NK-92 (cell line): ENCODE measurements at regions not wholly inside any gene's neighbourhood (a gene's known extent, or its start where the extent isn't known, plus 50 kb on each side); places are given as distances from the start of the nearest gene placed in this dataset.

Experiments used
- DNase-seq: peaks from one replicate; lab custom pipeline; 2025; ENCODE audit not compliant: unreplicated experiment; lab: John Stamatoyannopoulos, UW

GRCh38 chr9:129250786-129251185 is 72.7 kb upstream of the IER5L start:
- DNase-seq: no peak

- DNase-seq: no peak
These were observed 69.5 kb upstream of the IER5L start for GRCh38 chr9:129247285-129248153.

- no peak for DNase-seq
These were observed 67.2 kb upstream of the IER5L start for GRCh38 chr9:129245276-129245675.

DNA sequence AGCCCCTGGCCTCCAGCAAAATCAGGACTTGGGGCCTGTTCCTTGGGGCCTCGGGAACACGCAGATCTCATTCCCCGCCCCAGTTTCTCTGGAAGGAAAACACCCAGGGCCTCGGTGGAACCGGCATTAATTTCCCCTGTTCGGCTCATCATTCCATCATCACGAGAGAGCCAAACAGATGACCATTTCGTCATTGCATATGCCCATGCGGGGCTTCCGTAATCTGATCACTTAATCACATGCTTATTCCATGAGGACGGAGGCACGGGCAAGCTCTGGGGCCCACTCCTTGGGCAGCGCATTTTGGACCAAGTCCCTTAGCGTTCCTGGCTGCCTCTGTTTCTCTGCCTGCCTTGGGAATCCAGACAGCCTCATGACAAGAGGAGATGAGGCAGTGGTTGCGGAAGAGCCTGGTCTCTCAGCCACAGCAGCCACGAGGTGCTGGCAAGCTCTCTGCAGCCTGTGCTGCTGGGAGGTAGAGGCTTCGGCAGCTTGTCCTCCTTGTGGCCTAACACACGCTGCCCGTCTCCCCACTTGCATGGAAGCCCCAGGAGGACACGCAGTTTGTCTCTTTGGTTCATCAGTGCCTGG is 65.0 kb upstream of the IER5L start:
- no peak for DNase-seq

DNA sequence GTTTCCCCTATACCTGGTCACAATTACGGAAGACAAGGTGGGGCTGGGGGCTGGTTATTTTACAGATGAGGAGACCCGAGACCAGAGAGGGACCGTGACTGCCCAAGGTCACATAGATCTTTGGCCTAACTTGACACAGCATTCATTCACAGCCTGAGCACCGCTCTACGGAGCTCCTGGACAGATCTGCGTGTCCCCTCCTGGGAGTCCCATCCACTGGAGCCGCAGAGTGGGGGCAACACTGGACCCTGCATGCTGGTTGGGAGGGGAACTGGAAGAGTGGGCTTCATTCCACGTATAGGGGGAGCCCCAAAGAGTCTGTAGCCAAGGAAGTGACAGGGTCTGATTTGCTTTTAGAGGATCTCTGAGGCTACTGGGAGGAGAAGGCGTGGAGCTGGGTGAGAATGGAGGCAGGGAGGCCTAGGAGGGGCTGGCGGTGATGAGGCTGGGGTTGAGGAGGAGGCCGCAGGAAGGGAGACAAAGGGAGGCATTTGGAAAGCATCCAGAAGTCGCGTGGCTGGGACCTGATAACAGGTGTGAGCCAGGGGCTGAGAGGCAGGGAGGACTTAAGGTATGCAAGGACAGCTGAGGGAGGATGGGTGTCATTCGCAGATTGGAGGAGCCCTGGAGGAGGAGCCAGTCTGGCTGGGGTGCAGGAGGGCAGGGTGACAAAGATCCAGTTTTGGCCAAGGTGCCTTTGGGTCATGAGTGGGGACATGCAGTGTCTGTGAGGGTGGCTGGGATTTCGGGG is 64.3 kb upstream of the IER5L start:
- no peak for DNase-seq

- DNase-seq: no peak
These were observed 63.7 kb upstream of the IER5L start for GRCh38 chr9:129241725-129242124.

DNA sequence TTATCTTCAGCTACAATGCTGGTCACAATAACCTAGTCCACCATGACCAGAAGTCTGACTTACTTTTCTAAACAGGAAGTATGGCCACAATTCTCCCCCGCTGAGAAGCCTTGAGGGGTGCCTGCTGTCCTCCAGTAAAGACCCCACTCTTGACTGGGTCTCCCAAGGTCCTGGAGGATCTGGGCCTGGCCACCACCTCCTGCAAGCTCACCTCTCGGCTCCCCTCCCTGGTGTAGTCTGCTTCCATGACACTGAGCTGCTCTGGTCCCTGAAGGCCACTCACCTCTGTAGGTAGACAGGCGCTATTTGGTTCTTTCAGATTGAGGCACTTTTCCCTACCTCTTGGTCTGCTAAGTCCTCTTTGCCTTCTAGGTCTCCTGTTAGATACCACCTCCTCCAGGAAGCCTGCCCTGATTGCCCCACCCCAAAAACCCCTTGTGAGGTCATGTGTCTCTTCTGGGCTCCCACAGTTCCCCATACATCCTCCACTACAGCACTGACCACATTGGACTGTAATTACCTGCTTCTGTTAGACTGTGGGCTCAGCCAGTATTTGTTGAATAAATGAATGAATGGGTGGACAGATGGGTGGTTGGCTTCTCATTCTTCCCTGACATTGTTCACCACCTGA is 62.6 kb upstream of the IER5L start:
- no peak for DNase-seq

DNA sequence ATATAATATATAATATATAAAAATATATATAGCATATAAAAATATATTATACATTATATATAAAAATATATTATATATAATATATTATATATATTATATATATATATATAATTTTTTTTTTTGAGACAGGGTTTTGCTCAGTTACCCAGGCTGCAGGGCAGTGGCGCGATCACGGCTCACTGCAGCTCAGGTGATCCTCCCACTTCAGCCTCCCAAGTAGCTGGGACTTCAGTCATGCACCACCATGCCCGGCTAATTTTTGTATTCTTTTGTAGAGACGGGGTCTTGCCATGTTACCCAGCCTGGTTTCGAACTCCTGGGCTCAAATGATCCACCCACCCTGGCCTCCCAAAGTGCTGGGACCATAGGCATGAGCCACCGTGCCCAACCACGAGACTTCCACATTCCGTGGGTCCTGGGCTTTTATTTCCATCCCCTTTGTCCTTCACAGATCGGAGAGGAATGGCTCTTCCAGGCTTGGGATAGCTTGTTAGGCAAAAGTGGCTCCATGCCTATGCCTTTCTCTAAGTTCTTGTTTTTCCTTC is 62.0 kb upstream of the IER5L start:
- no peak for DNase-seq

DNA sequence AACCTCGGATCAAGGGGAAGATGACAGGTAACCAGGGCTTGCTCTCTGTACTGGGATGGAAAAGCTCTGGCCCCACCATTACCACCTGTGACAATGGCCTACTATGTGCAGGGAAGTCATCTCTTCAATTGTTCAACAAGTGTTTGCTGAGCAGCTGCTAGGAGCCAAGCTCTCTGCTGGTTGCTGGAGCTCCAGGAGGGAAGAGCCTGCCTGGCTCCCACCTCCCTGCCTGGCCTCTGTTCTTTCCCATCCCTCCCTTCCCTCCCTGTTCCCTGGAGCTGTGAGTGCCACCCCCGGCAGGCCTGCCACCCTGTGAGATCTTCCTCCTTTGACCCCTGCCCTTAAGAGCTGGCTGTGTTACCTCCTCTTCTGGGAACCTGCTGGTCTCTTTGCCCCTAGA is 59.7 kb upstream of the IER5L start:
- no peak for DNase-seq

- no peak for DNase-seq
These were observed 59.1 kb upstream of the IER5L start for GRCh38 chr9:129237164-129237611.

DNA sequence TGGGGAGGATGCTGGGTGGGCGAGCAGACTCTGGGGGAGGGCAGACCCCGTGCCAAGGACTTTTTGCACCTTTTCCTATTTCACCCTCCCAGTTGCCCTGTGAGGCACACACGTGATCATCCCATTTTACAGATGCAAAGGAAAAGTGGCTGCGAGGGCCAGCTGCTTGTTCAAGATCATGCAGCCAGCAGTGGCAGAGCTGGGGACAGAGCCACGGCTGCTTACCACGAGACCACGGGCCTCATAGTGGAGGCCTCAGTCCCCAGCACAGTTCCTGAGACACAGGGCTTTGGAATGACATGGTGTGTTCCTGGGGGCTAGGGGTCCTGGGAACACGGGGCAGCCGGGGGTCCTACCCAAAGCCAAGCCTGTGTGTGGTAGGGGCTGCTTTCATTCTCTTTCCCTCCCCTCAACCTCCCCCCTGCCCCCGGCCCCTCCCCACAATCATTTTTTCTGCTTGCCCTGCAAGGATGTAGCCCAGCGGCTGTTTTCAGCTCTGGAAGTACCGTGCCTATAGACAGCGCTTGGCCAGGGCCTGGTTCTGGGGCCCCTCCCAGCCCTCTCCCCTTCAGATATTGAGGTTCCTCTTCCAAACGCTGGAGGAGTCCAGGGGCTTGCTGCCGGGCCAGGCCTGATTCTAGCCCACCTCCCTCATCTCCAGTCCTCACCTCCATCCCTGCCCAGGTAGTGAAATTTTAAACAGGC is 58.5 kb upstream of the IER5L start:
- DNase-seq: no peak

DNA sequence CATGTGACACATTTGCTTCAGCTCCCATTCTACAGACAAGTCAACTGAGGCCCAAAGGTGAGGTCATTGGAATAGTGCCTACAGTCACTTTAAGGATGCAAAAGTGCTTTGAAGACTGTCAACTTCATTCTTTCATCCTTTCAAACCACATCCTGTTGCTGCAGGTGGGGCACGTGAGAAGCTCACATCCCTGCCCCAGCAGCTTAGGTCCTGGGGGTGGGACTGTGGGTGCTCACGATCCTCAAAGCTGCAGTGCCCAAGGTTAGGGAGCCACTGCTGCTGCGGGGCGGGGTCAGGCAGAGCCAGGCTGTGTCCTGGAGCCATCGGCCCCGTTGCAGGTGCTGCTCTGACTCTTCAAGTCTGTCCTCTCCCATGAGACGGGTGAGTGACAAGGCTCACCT is 57.9 kb upstream of the IER5L start:
- DNase-seq: no peak

GRCh38 chr9:129235041-129235930 is 57.2 kb upstream of the IER5L start:
- no peak for DNase-seq

GRCh38 chr9:129234491-129234890 is 56.4 kb upstream of the IER5L start:
- DNase-seq: no peak

DNA sequence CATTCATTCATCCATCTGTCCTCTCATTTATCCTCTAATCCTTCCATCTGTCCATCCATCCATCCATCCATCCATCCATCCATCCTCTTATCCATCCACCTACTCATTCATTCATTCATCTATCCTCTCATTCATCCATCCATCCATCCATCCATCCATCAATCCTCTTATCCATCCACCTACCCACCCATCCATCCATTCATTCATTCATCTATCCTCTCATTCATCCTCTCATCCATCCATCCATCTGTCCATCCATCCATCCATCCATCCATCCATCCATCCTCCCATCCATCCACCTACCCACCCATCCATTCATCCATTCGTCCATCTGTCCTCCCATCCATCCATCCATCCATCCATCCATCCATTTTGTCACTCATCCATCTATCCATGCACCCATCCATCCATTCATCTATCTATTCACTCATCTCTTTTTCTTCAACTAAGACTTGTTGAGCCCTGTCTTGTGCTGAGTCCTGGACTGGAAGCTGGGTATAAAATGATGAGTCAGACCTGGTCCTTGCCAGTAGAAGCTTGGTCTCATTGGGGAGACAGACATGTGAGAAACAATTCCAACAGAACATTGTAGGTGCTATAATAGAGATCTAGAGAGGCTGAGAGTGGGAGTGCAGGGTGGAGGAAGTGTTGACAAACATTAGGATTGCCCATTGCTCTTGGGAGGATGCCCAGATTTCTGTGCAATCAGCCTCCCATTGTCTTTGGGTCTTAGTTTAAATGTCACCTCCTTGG is 55.0 kb upstream of the IER5L start:
- DNase-seq: no peak

DNA sequence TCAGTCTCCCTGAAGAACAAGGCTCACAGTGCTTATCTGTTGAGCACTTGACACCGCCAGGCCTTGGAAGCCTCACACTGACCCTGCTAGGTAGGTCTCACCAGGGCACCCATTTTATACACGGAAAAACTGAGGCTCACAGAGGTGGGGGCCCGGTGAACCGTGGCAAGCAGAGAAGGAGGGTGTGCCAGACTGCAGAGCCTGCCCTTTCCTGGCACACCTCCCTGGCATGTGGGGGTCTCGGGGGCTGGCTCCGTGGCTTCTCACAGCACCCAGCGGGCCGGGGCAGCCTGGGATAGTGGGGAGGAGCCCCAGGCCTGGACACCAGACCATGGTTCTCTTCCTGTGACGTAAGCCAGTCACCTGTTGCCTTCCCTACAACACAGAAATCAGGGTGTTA is 53.7 kb upstream of the IER5L start:
- DNase-seq: no peak

GRCh38 chr9:129231022-129231739 is 53.1 kb upstream of the IER5L start:
- no peak for DNase-seq

DNA sequence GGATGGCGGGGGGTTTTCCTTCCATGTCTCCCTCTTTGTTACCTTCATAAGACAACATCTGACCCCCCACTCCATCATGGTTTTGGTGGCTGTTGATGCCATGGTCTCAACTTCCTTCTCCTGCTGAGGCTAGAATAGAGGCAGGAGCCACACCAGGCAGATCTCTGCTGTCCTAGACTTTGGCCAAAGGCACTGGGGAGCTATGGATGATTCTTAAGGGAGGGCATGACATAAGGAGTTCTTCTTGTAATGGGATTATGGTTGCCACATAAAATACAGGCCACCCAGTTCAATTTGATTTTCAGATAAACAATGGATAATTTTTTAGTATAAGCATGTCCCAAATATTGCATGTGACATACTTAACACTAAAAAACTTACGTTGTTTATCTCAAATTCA is 52.2 kb upstream of the IER5L start:
- DNase-seq: no peak
